Body of pancreas (tissue), 4 donors: ENCODE measurements at regions not wholly inside any gene's neighbourhood (a gene's known extent, or its start where the extent isn't known, plus 50 kb on each side); places are given as distances from the start of the nearest gene placed in this dataset.

Experiments
- ATAC-seq: fragments of 150-250 bp; one replicate; pipeline ENCODE4 v1.9.1; 2016
- DNase-seq, 4 donors: peaks; one replicate each; pipeline ENCODE4 v3.0.0-alpha.2; 2019
- H3K27ac ChIP-seq, 4 donors: fragments of 200-600 bp; sonication (generic); 1 replicate in 3 of 4; 2 replicates in 1 of 4; pipeline versions ENCODE4 v1.5.1 to v1.6.1; 2016 to 2019; ENCODE audit warnings: mild to moderate bottlenecking in 1 of 4, mixed read lengths in 1 of 4, moderate library complexity in 1 of 4
- H3K27me3 ChIP-seq, 2 donors: fragments of 200-600 bp; sonication (generic); one replicate each; pipeline ENCODE4 v1.6.0; 2016; ENCODE audit warnings: mild to moderate bottlenecking in 1 of 2
- H3K36me3 ChIP-seq, 2 donors: fragments of 200-600 bp; sonication (generic); replicated peaks in 1 of 2; 2 replicates each; pipeline ENCODE4 v1.5.1; 2016; ENCODE audit warnings: low read depth in 2 of 2; ENCODE audit not compliant: insufficient read depth in 1 of 2
- H3K4me1 ChIP-seq: fragments of 200-600 bp; sonication (generic); one replicate; pipeline ENCODE4 v1.6.0; 2016
- H3K4me3 ChIP-seq, 2 donors: fragments of 200-600 bp; sonication (generic); 1 replicate in 1 of 2; 2 replicates in 1 of 2; pipeline ENCODE4 v1.5.1; 2016 to 2019
- H3K9me3 ChIP-seq, 3 donors: fragments of 200-600 bp; sonication (generic); 1 replicate in 2 of 3; 2 replicates in 1 of 3; pipeline ENCODE4 v1.5.1; 2016
- POLR2A ChIP-seq, 3 donors: fragments of 450-650 bp; IDR thresholded peaks; one replicate each; pipeline ENCODE4 v1.6.1; 2016; ENCODE audit warnings: antibody characterized with exemption in 3 of 3, mild to moderate bottlenecking in 2 of 3
- WGBS, 2 donors: methylation state at CpG; one replicate each; pipeline ENCODE4 v1.1.5; 2017; 5-methylcytosine and 5-hydroxymethylcytosine counted together
- intact Hi-C: fragments of 100-400 bp; cut with DNase I; formaldehyde crosslinking; loops from one replicate; pipeline ENCODE4 v1.15.1; 2023
- TF ChIP-seq, protein P1 (sequence below), 7 experiments: fragments of 450-650 bp in 4 of 7; fragments of 200-600 bp in 3 of 7; sonication (generic) in 3 of 7; IDR thresholded peaks; one replicate each; pipeline ENCODE4 v1.5.1; 2016 to 2019; ENCODE audit warnings: antibody characterized with exemption in 7 of 7

- H3K4me1 ChIP-seq, result no peaks in the 10 kb centered on the region
- 71 to 79% methylated on average over 3 to 5 of the region's 5 CpGs for WGBS, 2 donors
- ATAC-seq, result no peak
- no peaks in the 10 kb centered on the region for H3K36me3 ChIP-seq
- no peak for TF ChIP-seq POLR2A (IDR thresholded peaks at IDR 0.05)
- TF ChIP-seq, protein P1, sequence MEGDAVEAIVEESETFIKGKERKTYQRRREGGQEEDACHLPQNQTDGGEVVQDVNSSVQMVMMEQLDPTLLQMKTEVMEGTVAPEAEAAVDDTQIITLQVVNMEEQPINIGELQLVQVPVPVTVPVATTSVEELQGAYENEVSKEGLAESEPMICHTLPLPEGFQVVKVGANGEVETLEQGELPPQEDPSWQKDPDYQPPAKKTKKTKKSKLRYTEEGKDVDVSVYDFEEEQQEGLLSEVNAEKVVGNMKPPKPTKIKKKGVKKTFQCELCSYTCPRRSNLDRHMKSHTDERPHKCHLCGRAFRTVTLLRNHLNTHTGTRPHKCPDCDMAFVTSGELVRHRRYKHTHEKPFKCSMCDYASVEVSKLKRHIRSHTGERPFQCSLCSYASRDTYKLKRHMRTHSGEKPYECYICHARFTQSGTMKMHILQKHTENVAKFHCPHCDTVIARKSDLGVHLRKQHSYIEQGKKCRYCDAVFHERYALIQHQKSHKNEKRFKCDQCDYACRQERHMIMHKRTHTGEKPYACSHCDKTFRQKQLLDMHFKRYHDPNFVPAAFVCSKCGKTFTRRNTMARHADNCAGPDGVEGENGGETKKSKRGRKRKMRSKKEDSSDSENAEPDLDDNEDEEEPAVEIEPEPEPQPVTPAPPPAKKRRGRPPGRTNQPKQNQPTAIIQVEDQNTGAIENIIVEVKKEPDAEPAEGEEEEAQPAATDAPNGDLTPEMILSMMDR (IDR thresholded peaks at IDR 0.05), result no peak
- intact Hi-C loops, result no loop called here
- H3K4me3 ChIP-seq, result no peak overlapping the region
- no peaks in the 10 kb centered on the region for H3K27me3 ChIP-seq
- DNase-seq, result no peak
- no peak overlapping the region for H3K27ac ChIP-seq
- H3K9me3 ChIP-seq, result no peaks in the 10 kb centered on the region
Measured at GRCh38 chr10:78160591-78160990, 126.9 kb downstream of the RPS24 start.

GRCh38 chr10:78162853-78163252 lies 129.2 kb downstream of the RPS24 start:
- WGBS, 2 donors, result 88 to 96% methylated on average over 3 of the region's 3 CpGs

GRCh38 chr10:78164702-78165101 lies 131.0 kb downstream of the RPS24 start:
- DNase-seq, result no peak
- intact Hi-C loops, result no loop called here
- TF ChIP-seq, protein P1 (IDR thresholded peaks at IDR 0.05), result no peak
- no peak for TF ChIP-seq POLR2A (IDR thresholded peaks at IDR 0.05)
- WGBS, 2 donors, result 77 to 82% methylated on average over 16 of the region's 16 CpGs
- no peaks in the 10 kb centered on the region for H3K9me3 ChIP-seq
- no peaks in the 10 kb centered on the region for H3K4me1 ChIP-seq
- no peak overlapping the region for H3K4me3 ChIP-seq
- ATAC-seq, result no peak
- H3K36me3 ChIP-seq, result no peaks in the 10 kb centered on the region
- H3K27me3 ChIP-seq, result no peaks in the 10 kb centered on the region
- no peak overlapping the region for H3K27ac ChIP-seq

More at GRCh38 chr10:78162853-78163252, 129.2 kb downstream of the RPS24 start:
- H3K27ac ChIP-seq, result no peak overlapping the region
- H3K4me1 ChIP-seq, result no peaks in the 10 kb centered on the region
- H3K4me3 ChIP-seq, result no peak overlapping the region
- H3K9me3 ChIP-seq, result no peaks in the 10 kb centered on the region
- intact Hi-C loops, result no loop called here
- no peak for ATAC-seq
- no peaks in the 10 kb centered on the region for H3K36me3 ChIP-seq
- DNase-seq, result no peak
- TF ChIP-seq, protein P1 (IDR thresholded peaks at IDR 0.05), result no peak
- no peak for TF ChIP-seq POLR2A (IDR thresholded peaks at IDR 0.05)
- H3K27me3 ChIP-seq, result no peaks in the 10 kb centered on the region

DNA sequence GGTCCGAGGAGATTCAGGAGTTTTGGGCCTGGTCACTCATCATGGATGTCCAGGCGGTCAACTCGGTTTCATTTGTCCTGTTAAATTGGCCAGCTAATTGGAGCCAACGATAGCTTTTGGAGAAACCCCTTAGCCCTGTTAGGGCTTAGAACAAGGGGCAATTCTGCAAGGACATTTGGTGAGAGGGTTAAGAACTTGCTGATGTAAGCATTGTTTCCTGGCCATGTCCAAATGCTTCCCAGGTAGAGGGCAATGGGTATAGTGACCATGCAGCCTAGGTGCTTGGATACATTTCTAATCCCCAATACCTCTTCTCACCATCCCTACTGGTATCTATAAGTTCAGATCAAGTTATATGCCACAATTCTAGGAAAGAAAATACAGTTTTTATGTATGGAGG lies 131.5 kb downstream of the RPS24 start:
- no peak for TF ChIP-seq POLR2A (IDR thresholded peaks at IDR 0.05)
- TF ChIP-seq, protein P1 (IDR thresholded peaks at IDR 0.05), result no peak
- Histone ChIP-seq H3K4me1 (no peaks in the 10 kb centered on the region), H3K4me3 (no peak overlapping the region), H3K27ac (no peak overlapping the region), H3K9me3 (no peaks in the 10 kb centered on the region), H3K36me3 (no peaks in the 10 kb centered on the region), H3K27me3 (no peaks in the 10 kb centered on the region)
- ATAC-seq (no peak), DNase-seq (no peak)
- intact Hi-C loops, result no loop called here
- WGBS, 2 donors, result 74 to 78% methylated on average over 4 of the region's 4 CpGs

GRCh38 chr10:78165617-78166016 lies 132.0 kb downstream of the RPS24 start:
- no peaks in the 10 kb centered on the region for H3K27me3 ChIP-seq
- H3K9me3 ChIP-seq, result no peaks in the 10 kb centered on the region
- WGBS, 2 donors, result 43 to 57% methylated on average over 3 of the region's 3 CpGs
- H3K4me1 ChIP-seq, result no peaks in the 10 kb centered on the region
- ATAC-seq (no peak), DNase-seq (no peak)
- TF ChIP-seq, protein P1 (IDR thresholded peaks at IDR 0.05), result no peak
- H3K27ac ChIP-seq, result no peak overlapping the region
- intact Hi-C loops, result no loop called here
- no peak overlapping the region for H3K4me3 ChIP-seq
- no peaks in the 10 kb centered on the region for H3K36me3 ChIP-seq
